Testis (tissue), 2 donors: ENCODE measurements at regions not wholly inside any gene's neighbourhood (a gene's known extent, or its start where the extent isn't known, plus 50 kb on each side); places are given as distances from the start of the nearest gene placed in this dataset.

Source experiments
- DNase-seq: peaks from one replicate; pipeline ENCODE4 v3.0.0-alpha.2; 2019
- H3K27ac ChIP-seq, 2 donors: fragments of 200-600 bp; sonication (generic); one replicate each; pipeline ENCODE4 v1.5.1; 2019
- H3K27me3 ChIP-seq: fragments of 200-600 bp; sonication (generic); one replicate; pipeline ENCODE4 v1.5.1; 2019
- H3K36me3 ChIP-seq: fragments of 200-600 bp; sonication (generic); one replicate; pipeline ENCODE4 v1.5.1; 2017; ENCODE audit warnings: low read depth; ENCODE audit errors: missing control alignments
- H3K4me1 ChIP-seq: fragments of 200-600 bp; sonication (generic); one replicate; pipeline ENCODE4 v1.5.1; 2019
- H3K4me3 ChIP-seq, 2 donors: fragments of 200-600 bp; sonication (generic); one replicate each; pipeline ENCODE4 v1.5.1; 2017 to 2019
- H3K9me3 ChIP-seq: fragments of 200-600 bp; sonication (generic); one replicate; pipeline ENCODE4 v1.5.1; 2017
- POLR2A ChIP-seq: fragments of 450-650 bp; IDR thresholded peaks from one replicate; pipeline ENCODE4 v1.6.1; 2017; ENCODE audit warnings: antibody characterized with exemption, mild to moderate bottlenecking, moderate library complexity
- WGBS, 2 donors: methylation state at CpG; one replicate each; pipeline ENCODE4 v1.1.5; 2018; 5-methylcytosine and 5-hydroxymethylcytosine counted together
- intact Hi-C: fragments of 100-400 bp; cut with DNase I; formaldehyde crosslinking; loops from one replicate; pipeline ENCODE4 v1.15.1; 2023; ENCODE audit warnings: low total_unique reads
- TF ChIP-seq, protein P1 (sequence below), 3 experiments: fragments of 450-650 bp in 2 of 3; fragments of 200-600 bp in 1 of 3; sonication (generic) in 1 of 3; IDR thresholded peaks; one replicate each; pipeline ENCODE4 v1.5.1; 2016 to 2019; ENCODE audit warnings: antibody characterized with exemption in 3 of 3, mild to moderate bottlenecking in 2 of 3, moderate library complexity in 1 of 3

DNA sequence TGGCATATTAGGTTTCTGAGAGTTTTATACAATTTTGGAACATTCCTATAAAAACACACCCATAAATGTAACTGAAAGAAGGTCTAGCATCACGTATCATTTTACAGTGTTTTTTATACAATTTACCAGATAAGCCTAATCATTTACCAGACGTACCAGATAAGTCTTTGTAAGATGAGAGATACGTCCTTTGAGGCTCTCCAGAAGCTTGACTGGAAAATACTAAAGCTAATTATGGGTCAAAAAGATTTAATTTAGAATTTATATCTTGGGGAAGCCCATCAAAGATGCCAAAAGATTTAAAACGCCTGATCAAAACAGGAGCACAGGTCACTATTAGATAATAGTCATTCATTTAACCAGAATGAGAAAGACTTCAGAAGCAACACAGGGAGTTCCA, 55.0 kb downstream of the RGS12 start:
- no peaks in the 10 kb centered on the region for H3K9me3 ChIP-seq
- no peak overlapping the region for H3K4me3 ChIP-seq
- no peaks in the 10 kb centered on the region for H3K36me3 ChIP-seq
- H3K27me3 ChIP-seq, result no peaks in the 10 kb centered on the region
- TF ChIP-seq POLR2A, result no peak
- TF ChIP-seq, protein P1, sequence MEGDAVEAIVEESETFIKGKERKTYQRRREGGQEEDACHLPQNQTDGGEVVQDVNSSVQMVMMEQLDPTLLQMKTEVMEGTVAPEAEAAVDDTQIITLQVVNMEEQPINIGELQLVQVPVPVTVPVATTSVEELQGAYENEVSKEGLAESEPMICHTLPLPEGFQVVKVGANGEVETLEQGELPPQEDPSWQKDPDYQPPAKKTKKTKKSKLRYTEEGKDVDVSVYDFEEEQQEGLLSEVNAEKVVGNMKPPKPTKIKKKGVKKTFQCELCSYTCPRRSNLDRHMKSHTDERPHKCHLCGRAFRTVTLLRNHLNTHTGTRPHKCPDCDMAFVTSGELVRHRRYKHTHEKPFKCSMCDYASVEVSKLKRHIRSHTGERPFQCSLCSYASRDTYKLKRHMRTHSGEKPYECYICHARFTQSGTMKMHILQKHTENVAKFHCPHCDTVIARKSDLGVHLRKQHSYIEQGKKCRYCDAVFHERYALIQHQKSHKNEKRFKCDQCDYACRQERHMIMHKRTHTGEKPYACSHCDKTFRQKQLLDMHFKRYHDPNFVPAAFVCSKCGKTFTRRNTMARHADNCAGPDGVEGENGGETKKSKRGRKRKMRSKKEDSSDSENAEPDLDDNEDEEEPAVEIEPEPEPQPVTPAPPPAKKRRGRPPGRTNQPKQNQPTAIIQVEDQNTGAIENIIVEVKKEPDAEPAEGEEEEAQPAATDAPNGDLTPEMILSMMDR (IDR thresholded peaks at IDR 0.05), result no peak
- no peaks in the 10 kb centered on the region for H3K4me1 ChIP-seq
- no peak for DNase-seq
- H3K27ac ChIP-seq, result no peak overlapping the region
- intact Hi-C loops, result loop anchor here (5.0 kb wide), 1 partner anchor 94 kb away; the partner anchor contains the start of gene HGFAC
- 71 to 80% methylated on average over 4 of the region's 4 CpGs for WGBS, 2 donors

- Histone ChIP-seq H3K27me3 (no peaks in the 10 kb centered on the region), H3K4me1 (no peaks in the 10 kb centered on the region), H3K36me3 (no peaks in the 10 kb centered on the region), H3K4me3 (no peak overlapping the region), H3K9me3 (no peaks in the 10 kb centered on the region), H3K27ac (no peak overlapping the region)
- TF ChIP-seq, protein P1 (IDR thresholded peaks at IDR 0.05), result no peak
- no peak for TF ChIP-seq POLR2A
- intact Hi-C loops, result loop anchor here (5.0 kb wide), 1 partner anchor 94 kb away; the partner anchor contains the start of gene HGFAC
- WGBS, 2 donors, result 81 to 85% methylated on average over 7 of the region's 7 CpGs
- DNase-seq, result no peak
Measured at GRCh38 chr4:3348621-3349020, 55.8 kb downstream of the RGS12 start.

DNA sequence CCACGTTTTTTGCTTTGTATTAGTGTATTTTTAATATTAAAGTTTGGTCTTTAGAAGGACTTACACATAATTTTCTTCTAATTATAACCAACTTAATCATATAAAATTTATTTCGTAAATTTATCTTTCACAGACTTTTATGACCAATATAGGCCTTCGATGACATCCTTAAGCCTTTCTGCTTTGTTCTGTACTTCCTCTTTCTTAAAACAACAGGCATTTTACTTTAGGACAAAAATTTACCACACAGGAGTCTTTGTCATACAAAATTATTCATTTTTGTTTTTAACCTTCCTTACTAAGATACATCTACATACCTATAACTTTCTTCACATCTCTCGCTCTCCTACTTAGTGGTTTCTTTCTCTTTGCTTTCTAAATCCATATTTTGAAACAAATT, 56.3 kb downstream of the RGS12 start:
- WGBS, 2 donors, result 88 to 91% methylated on average over 4 of the region's 4 CpGs
- Histone ChIP-seq H3K27ac (no peak overlapping the region), H3K9me3 (no peaks in the 10 kb centered on the region), H3K4me1 (no peaks in the 10 kb centered on the region), H3K4me3 (no peak overlapping the region), H3K36me3 (no peaks in the 10 kb centered on the region), H3K27me3 (no peaks in the 10 kb centered on the region)
- no peak for DNase-seq
- intact Hi-C loops, result loop anchor here (5.0 kb wide), 1 partner anchor 93 kb away; the partner anchor contains the start of gene HGFAC
- TF ChIP-seq POLR2A, result no peak
- TF ChIP-seq, protein P1 (IDR thresholded peaks at IDR 0.05), result no peak

GRCh38 chr4:3351997-3352396, 59.2 kb downstream of the RGS12 start:
- Histone ChIP-seq H3K4me3 (no peak overlapping the region), H3K27ac (no peak overlapping the region), H3K4me1 (no peaks in the 10 kb centered on the region), H3K27me3 (no peaks in the 10 kb centered on the region), H3K36me3 (no peaks in the 10 kb centered on the region), H3K9me3 (no peaks in the 10 kb centered on the region)
- no peak for TF ChIP-seq POLR2A
- TF ChIP-seq, protein P1 (IDR thresholded peaks at IDR 0.05), result no peak
- intact Hi-C loops, result no loop called here
- WGBS, 2 donors, result 81 to 84% methylated on average over 3 of the region's 3 CpGs
- DNase-seq, result no peak

DNA sequence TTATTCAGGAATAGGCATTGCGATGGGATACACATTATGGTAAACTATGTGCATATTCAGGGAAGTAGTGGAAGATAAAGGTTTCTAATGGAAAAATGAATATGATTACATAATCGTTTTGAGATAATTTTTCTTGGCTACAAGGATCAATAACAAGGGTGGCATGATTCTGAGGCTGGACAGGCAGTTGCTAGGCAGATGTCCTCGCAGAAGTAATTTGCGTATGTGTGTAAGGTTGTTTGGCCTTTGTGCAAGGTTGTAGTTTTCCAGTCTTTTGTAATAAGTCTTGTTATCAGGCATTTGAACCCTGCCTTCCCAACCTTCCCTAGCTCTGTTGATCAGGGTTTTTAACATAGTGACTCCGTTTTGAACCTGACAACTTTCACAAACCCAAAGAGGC, 59.7 kb downstream of the RGS12 start:
- Histone ChIP-seq H3K4me1 (no peaks in the 10 kb centered on the region), H3K27me3 (no peaks in the 10 kb centered on the region), H3K4me3 (no peak overlapping the region), H3K9me3 (no peaks in the 10 kb centered on the region), H3K36me3 (no peaks in the 10 kb centered on the region), H3K27ac (no peak overlapping the region)
- DNase-seq, result no peak
- no peak for TF ChIP-seq POLR2A
- TF ChIP-seq, protein P1 (IDR thresholded peaks at IDR 0.05), result no peak
- WGBS, 2 donors, result 96 to 97% methylated on average over 5 of the region's 5 CpGs
- intact Hi-C loops, result no loop called here
